ENCODE measurements at regions not wholly inside any gene's neighbourhood (a gene's known extent, or its start where the extent isn't known, plus 50 kb on each side); places are given as distances from the start of the nearest gene placed in this dataset.

- no peak for DNase-seq
- Histone ChIP-seq H3K9me3 (ENCODE audit: severe bottlenecking) (no peaks in the 10 kb centered on the region), H3K27me3 (ENCODE audit: insufficient read depth, low read depth, severe bottlenecking) (peaks cover 10% of the 10 kb centered on the region), H3K4me3 (ENCODE audit: low read depth, low read length) (no peak overlapping the region), H3K36me3 (no peaks in the 10 kb centered on the region), H3K27ac (no peak overlapping the region)
- TF ChIP-seq CTCF (IDR thresholded peaks at IDR 0.05; ENCODE audit: low read depth, low read length), result no peak
Measured at GRCh38 chrX:10741003-10741402, 120.6 kb upstream of the MID1 start.

GRCh38 chrX:10741550-10741949 lies 121.2 kb upstream of the MID1 start:
- TF ChIP-seq CTCF (IDR thresholded peaks at IDR 0.05; ENCODE audit: low read depth, low read length), result no peak
- Histone ChIP-seq H3K4me3 (ENCODE audit: low read depth, low read length) (no peak overlapping the region), H3K27me3 (ENCODE audit: insufficient read depth, low read depth, severe bottlenecking) (peaks cover 10% of the 10 kb centered on the region), H3K36me3 (no peaks in the 10 kb centered on the region), H3K27ac (no peak overlapping the region), H3K9me3 (ENCODE audit: severe bottlenecking) (no peaks in the 10 kb centered on the region)
- no peak for DNase-seq

GRCh38 chrX:10743476-10743875 lies 123.1 kb upstream of the MID1 start:
- H3K27ac ChIP-seq, result no peak overlapping the region
- H3K36me3 ChIP-seq, result no peaks in the 10 kb centered on the region
- no peak overlapping the region for H3K4me3 ChIP-seq (ENCODE audit: low read depth, low read length)
- no peak for TF ChIP-seq CTCF (IDR thresholded peaks at IDR 0.05; ENCODE audit: low read depth, low read length)
- H3K9me3 ChIP-seq (ENCODE audit: severe bottlenecking), result no peaks in the 10 kb centered on the region
- H3K27me3 ChIP-seq (ENCODE audit: insufficient read depth, low read depth, severe bottlenecking), result peaks cover 8% of the 10 kb centered on the region
- no peak for DNase-seq

- no peak for TF ChIP-seq CTCF (IDR thresholded peaks at IDR 0.05; ENCODE audit: low read depth, low read length)
- H3K27ac ChIP-seq, result no peak overlapping the region
- DNase-seq, result no peak
- no peaks in the 10 kb centered on the region for H3K9me3 ChIP-seq (ENCODE audit: severe bottlenecking)
- H3K4me3 ChIP-seq (ENCODE audit: low read depth, low read length), result no peak overlapping the region
- peaks cover 8% of the 10 kb centered on the region for H3K27me3 ChIP-seq (ENCODE audit: insufficient read depth, low read depth, severe bottlenecking)
- no peaks in the 10 kb centered on the region for H3K36me3 ChIP-seq
Measured at GRCh38 chrX:10744007-10744406, 123.6 kb upstream of the MID1 start.

- no peak overlapping the region for H3K27ac ChIP-seq
- H3K4me3 ChIP-seq (ENCODE audit: low read depth, low read length), result no peak overlapping the region
- no peak for TF ChIP-seq CTCF (IDR thresholded peaks at IDR 0.05; ENCODE audit: low read depth, low read length)
- no peaks in the 10 kb centered on the region for H3K36me3 ChIP-seq
- no peaks in the 10 kb centered on the region for H3K9me3 ChIP-seq (ENCODE audit: severe bottlenecking)
- H3K27me3 ChIP-seq (ENCODE audit: insufficient read depth, low read depth, severe bottlenecking), result peaks cover 3% of the 10 kb centered on the region
- no peak for DNase-seq
Measured at GRCh38 chrX:10747975-10748374, 127.6 kb upstream of the MID1 start.

GRCh38 chrX:10749113-10749512 lies 128.7 kb upstream of the MID1 start:
- H3K4me3 ChIP-seq (ENCODE audit: low read depth, low read length), result no peak overlapping the region
- no peak overlapping the region for H3K27ac ChIP-seq
- H3K9me3 ChIP-seq (ENCODE audit: severe bottlenecking), result no peaks in the 10 kb centered on the region
- H3K27me3 ChIP-seq (ENCODE audit: insufficient read depth, low read depth, severe bottlenecking), result no peaks in the 10 kb centered on the region
- no peaks in the 10 kb centered on the region for H3K36me3 ChIP-seq
- TF ChIP-seq CTCF (IDR thresholded peaks at IDR 0.05; ENCODE audit: low read depth, low read length), result no peak
- no peak for DNase-seq

Data from WERI-Rb-1 (cell line).